Inflammatory macrophage treated with lipopolysaccharide for 4 hours (primary cell): ENCODE measurements at regions not wholly inside any gene's neighbourhood (a gene's known extent, or its start where the extent isn't known, plus 50 kb on each side); places are given as distances from the start of the nearest gene placed in this dataset.

Experiments
- DNase-seq: peaks from one replicate; pipeline ENCODE4 v3.0.0-alpha.2; 2020

GRCh38 chr15:94099574-94099960, 131.8 kb upstream of the MCTP2 start:
- peak; percentile 1 for DNase-seq

- no peak for DNase-seq
These were observed 132.3 kb upstream of the MCTP2 start for GRCh38 chr15:94098921-94099573.

- DNase-seq = no peak
These were observed 133.8 kb upstream of the MCTP2 start for GRCh38 chr15:94097552-94097951.

GRCh38 chr15:94094310-94094709, 137.1 kb upstream of the MCTP2 start:
- no peak for DNase-seq

- no peak for DNase-seq
These were observed 145.0 kb upstream of the MCTP2 start for GRCh38 chr15:94086341-94086740.

- DNase-seq = no peak
These were observed 147.8 kb upstream of the MCTP2 start for GRCh38 chr15:94083467-94084052.

- no peak for DNase-seq
These were observed 149.5 kb upstream of the MCTP2 start for GRCh38 chr15:94081829-94082228.

- no peak for DNase-seq
These were observed 150.3 kb upstream of the MCTP2 start for GRCh38 chr15:94080989-94081605.

- no peak for DNase-seq
These were observed 150.9 kb upstream of the MCTP2 start for GRCh38 chr15:94080416-94080815.

GRCh38 chr15:94079968-94080367, 151.4 kb upstream of the MCTP2 start:
- no peak for DNase-seq

- no peak for DNase-seq
These were observed 151.9 kb upstream of the MCTP2 start for GRCh38 chr15:94079459-94079858.

- DNase-seq = no peak
These were observed 153.4 kb upstream of the MCTP2 start for GRCh38 chr15:94077938-94078337.

- DNase-seq = no peak
These were observed 156.0 kb upstream of the MCTP2 start for GRCh38 chr15:94075349-94075748.

GRCh38 chr15:94070356-94071295, 160.7 kb upstream of the MCTP2 start:
- peak; percentile 33 for DNase-seq

GRCh38 chr15:94069844-94070243, 161.5 kb upstream of the MCTP2 start:
- no peak for DNase-seq

- no peak for DNase-seq
These were observed 164.6 kb upstream of the MCTP2 start for GRCh38 chr15:94066811-94067210.

GRCh38 chr15:94066046-94066445, 165.3 kb upstream of the MCTP2 start:
- DNase-seq = no peak

- DNase-seq = no peak
These were observed 166.6 kb upstream of the MCTP2 start for GRCh38 chr15:94064676-94065313.

GRCh38 chr15:94061041-94061440, 170.3 kb upstream of the MCTP2 start:
- no peak for DNase-seq

GRCh38 chr15:94059013-94059587, 172.3 kb upstream of the MCTP2 start:
- DNase-seq = peak; percentile 18

GRCh38 chr15:94057305-94057704, 174.1 kb upstream of the MCTP2 start:
- DNase-seq = no peak

- DNase-seq = no peak
These were observed 175.0 kb upstream of the MCTP2 start for GRCh38 chr15:94056314-94056713.

GRCh38 chr15:94053626-94054025, 177.7 kb upstream of the MCTP2 start:
- DNase-seq = no peak
